ENCODE measurements at regions not wholly inside any gene's neighbourhood (a gene's known extent, or its start where the extent isn't known, plus 50 kb on each side); places are given as distances from the start of the nearest gene placed in this dataset.

GRCh38 chr2:23249348-23249747 lies 135.6 kb upstream of the KLHL29 start:
- Histone ChIP-seq H3K4me1 (ENCODE audit: control insufficient read depth, insufficient read depth, low read length) (no peaks in the 10 kb centered on the region), H3K27me3 (ENCODE audit: control insufficient read depth, insufficient read depth, low read length) (no peaks in the 10 kb centered on the region), H3K27ac (ENCODE audit: low read length) (no peak overlapping the region), H3K36me3 (ENCODE audit: control insufficient read depth, insufficient read depth, low read length) (no peaks in the 10 kb centered on the region), H3K9me3 (ENCODE audit: control insufficient read depth, insufficient read depth, low read length) (no peaks in the 10 kb centered on the region), H3K4me3 (ENCODE audit: low read length) (no peak overlapping the region)
- WGBS (ENCODE audit: insufficient coverage, insufficient read length): no CpG with 5 or more reads among the region's 5 CpGs
- no peak for DNase-seq (ENCODE audit: low read depth, low spot score)

- Histone ChIP-seq H3K27me3 (ENCODE audit: control insufficient read depth, insufficient read depth, low read length) (no peaks in the 10 kb centered on the region), H3K36me3 (ENCODE audit: control insufficient read depth, insufficient read depth, low read length) (no peaks in the 10 kb centered on the region), H3K4me3 (ENCODE audit: low read length) (no peak overlapping the region), H3K4me1 (ENCODE audit: control insufficient read depth, insufficient read depth, low read length) (no peaks in the 10 kb centered on the region), H3K27ac (ENCODE audit: low read length) (no peak overlapping the region), H3K9me3 (ENCODE audit: control insufficient read depth, insufficient read depth, low read length) (no peaks in the 10 kb centered on the region)
- no CpG with 5 or more reads among the region's 2 CpGs for WGBS (ENCODE audit: insufficient coverage, insufficient read length)
- DNase-seq (ENCODE audit: low read depth, low spot score): no peak
Measured at GRCh38 chr2:23250371-23250770, 134.6 kb upstream of the KLHL29 start.

- Histone ChIP-seq H3K36me3 (ENCODE audit: control insufficient read depth, insufficient read depth, low read length) (no peaks in the 10 kb centered on the region), H3K4me1 (ENCODE audit: control insufficient read depth, insufficient read depth, low read length) (no peaks in the 10 kb centered on the region), H3K4me3 (ENCODE audit: low read length) (no peak overlapping the region), H3K27me3 (ENCODE audit: control insufficient read depth, insufficient read depth, low read length) (no peaks in the 10 kb centered on the region), H3K9me3 (ENCODE audit: control insufficient read depth, insufficient read depth, low read length) (no peaks in the 10 kb centered on the region), H3K27ac (ENCODE audit: low read length) (no peak overlapping the region)
- no peak for DNase-seq (ENCODE audit: low read depth, low spot score)
- no CpG with 5 or more reads among the region's 2 CpGs for WGBS (ENCODE audit: insufficient coverage, insufficient read length)
Measured at GRCh38 chr2:23256643-23257042, 128.3 kb upstream of the KLHL29 start.

- no peak overlapping the region for H3K4me3 ChIP-seq (ENCODE audit: low read length)
- WGBS (ENCODE audit: insufficient coverage, insufficient read length): no CpG with 5 or more reads among the region's 3 CpGs
Measured at GRCh38 chr2:23260621-23261020, 124.4 kb upstream of the KLHL29 start.

GRCh38 chr2:23268467-23269263 lies 116.3 kb upstream of the KLHL29 start:
- Histone ChIP-seq H3K4me3 (ENCODE audit: low read length) (no peak overlapping the region), H3K36me3 (ENCODE audit: control insufficient read depth, insufficient read depth, low read length) (no peaks in the 10 kb centered on the region), H3K27me3 (ENCODE audit: control insufficient read depth, insufficient read depth, low read length) (no peaks in the 10 kb centered on the region), H3K27ac (ENCODE audit: low read length) (no peak overlapping the region), H3K4me1 (ENCODE audit: control insufficient read depth, insufficient read depth, low read length) (no peaks in the 10 kb centered on the region), H3K9me3 (ENCODE audit: control insufficient read depth, insufficient read depth, low read length) (no peaks in the 10 kb centered on the region)
- no peak for DNase-seq (ENCODE audit: low read depth, low spot score)
- WGBS (ENCODE audit: insufficient coverage, insufficient read length): no CpG with 5 or more reads among the region's 3 CpGs

More at GRCh38 chr2:23260621-23261020, 124.4 kb upstream of the KLHL29 start:
- Histone ChIP-seq H3K4me1 (ENCODE audit: control insufficient read depth, insufficient read depth, low read length) (no peaks in the 10 kb centered on the region), H3K27me3 (ENCODE audit: control insufficient read depth, insufficient read depth, low read length) (no peaks in the 10 kb centered on the region), H3K36me3 (ENCODE audit: control insufficient read depth, insufficient read depth, low read length) (no peaks in the 10 kb centered on the region), H3K27ac (ENCODE audit: low read length) (no peak overlapping the region), H3K9me3 (ENCODE audit: control insufficient read depth, insufficient read depth, low read length) (no peaks in the 10 kb centered on the region)
- DNase-seq (ENCODE audit: low read depth, low spot score): no peak

GRCh38 chr2:23269747-23270146 lies 115.2 kb upstream of the KLHL29 start:
- Histone ChIP-seq H3K4me3 (ENCODE audit: low read length) (no peak overlapping the region), H3K36me3 (ENCODE audit: control insufficient read depth, insufficient read depth, low read length) (no peaks in the 10 kb centered on the region), H3K9me3 (ENCODE audit: control insufficient read depth, insufficient read depth, low read length) (no peaks in the 10 kb centered on the region), H3K27me3 (ENCODE audit: control insufficient read depth, insufficient read depth, low read length) (no peaks in the 10 kb centered on the region), H3K4me1 (ENCODE audit: control insufficient read depth, insufficient read depth, low read length) (no peaks in the 10 kb centered on the region), H3K27ac (ENCODE audit: low read length) (no peak overlapping the region)
- DNase-seq (ENCODE audit: low read depth, low spot score): no peak
- WGBS (ENCODE audit: insufficient coverage, insufficient read length): no CpG with 5 or more reads among the region's 3 CpGs

GRCh38 chr2:23270810-23271209 lies 114.2 kb upstream of the KLHL29 start:
- H3K27me3 ChIP-seq (ENCODE audit: control insufficient read depth, insufficient read depth, low read length): no peaks in the 10 kb centered on the region
- DNase-seq (ENCODE audit: low read depth, low spot score): no peak
- H3K4me3 ChIP-seq (ENCODE audit: low read length): no peak overlapping the region
- H3K27ac ChIP-seq (ENCODE audit: low read length): no peak overlapping the region
- H3K36me3 ChIP-seq (ENCODE audit: control insufficient read depth, insufficient read depth, low read length): no peaks in the 10 kb centered on the region
- H3K4me1 ChIP-seq (ENCODE audit: control insufficient read depth, insufficient read depth, low read length): no peaks in the 10 kb centered on the region
- WGBS (ENCODE audit: insufficient coverage, insufficient read length): no CpG with 5 or more reads among the region's 1 CpG
- no peaks in the 10 kb centered on the region for H3K9me3 ChIP-seq (ENCODE audit: control insufficient read depth, insufficient read depth, low read length)

GRCh38 chr2:23271230-23271629 lies 113.7 kb upstream of the KLHL29 start:
- DNase-seq (ENCODE audit: low read depth, low spot score): no peak
- no CpG with 5 or more reads among the region's 4 CpGs for WGBS (ENCODE audit: insufficient coverage, insufficient read length)

GRCh38 chr2:23273786-23274185 lies 111.2 kb upstream of the KLHL29 start:
- DNase-seq (ENCODE audit: low read depth, low spot score): no peak
- H3K4me3 ChIP-seq (ENCODE audit: low read length): no peak overlapping the region
- no CpG with 5 or more reads among the region's 3 CpGs for WGBS (ENCODE audit: insufficient coverage, insufficient read length)
- H3K9me3 ChIP-seq (ENCODE audit: control insufficient read depth, insufficient read depth, low read length): no peaks in the 10 kb centered on the region
- H3K27ac ChIP-seq (ENCODE audit: low read length): no peak overlapping the region
- no peaks in the 10 kb centered on the region for H3K4me1 ChIP-seq (ENCODE audit: control insufficient read depth, insufficient read depth, low read length)
- no peaks in the 10 kb centered on the region for H3K27me3 ChIP-seq (ENCODE audit: control insufficient read depth, insufficient read depth, low read length)
- H3K36me3 ChIP-seq (ENCODE audit: control insufficient read depth, insufficient read depth, low read length): no peaks in the 10 kb centered on the region

More at GRCh38 chr2:23271230-23271629, 113.7 kb upstream of the KLHL29 start:
- Histone ChIP-seq H3K4me1 (ENCODE audit: control insufficient read depth, insufficient read depth, low read length) (no peaks in the 10 kb centered on the region), H3K27ac (ENCODE audit: low read length) (no peak overlapping the region), H3K36me3 (ENCODE audit: control insufficient read depth, insufficient read depth, low read length) (no peaks in the 10 kb centered on the region), H3K9me3 (ENCODE audit: control insufficient read depth, insufficient read depth, low read length) (no peaks in the 10 kb centered on the region), H3K4me3 (ENCODE audit: low read length) (no peak overlapping the region), H3K27me3 (ENCODE audit: control insufficient read depth, insufficient read depth, low read length) (no peaks in the 10 kb centered on the region)

GRCh38 chr2:23280401-23280800 lies 104.6 kb upstream of the KLHL29 start:
- no peak for DNase-seq (ENCODE audit: low read depth, low spot score)
- Histone ChIP-seq H3K27me3 (ENCODE audit: control insufficient read depth, insufficient read depth, low read length) (no peaks in the 10 kb centered on the region), H3K36me3 (ENCODE audit: control insufficient read depth, insufficient read depth, low read length) (no peaks in the 10 kb centered on the region), H3K4me1 (ENCODE audit: control insufficient read depth, insufficient read depth, low read length) (no peaks in the 10 kb centered on the region), H3K9me3 (ENCODE audit: control insufficient read depth, insufficient read depth, low read length) (no peaks in the 10 kb centered on the region), H3K27ac (ENCODE audit: low read length) (no peak overlapping the region), H3K4me3 (ENCODE audit: low read length) (no peak overlapping the region)
- WGBS (ENCODE audit: insufficient coverage, insufficient read length): no CpG with 5 or more reads among the region's 2 CpGs

GRCh38 chr2:23283653-23284052 lies 101.3 kb upstream of the KLHL29 start:
- WGBS (ENCODE audit: insufficient coverage, insufficient read length): no CpG with 5 or more reads among the region's 3 CpGs

More at GRCh38 chr2:23283653-23284052, 101.3 kb upstream of the KLHL29 start:
- H3K27ac ChIP-seq (ENCODE audit: low read length): no peak overlapping the region
- H3K27me3 ChIP-seq (ENCODE audit: control insufficient read depth, insufficient read depth, low read length): no peaks in the 10 kb centered on the region
- no peaks in the 10 kb centered on the region for H3K9me3 ChIP-seq (ENCODE audit: control insufficient read depth, insufficient read depth, low read length)
- no peaks in the 10 kb centered on the region for H3K4me1 ChIP-seq (ENCODE audit: control insufficient read depth, insufficient read depth, low read length)
- no peak overlapping the region for H3K4me3 ChIP-seq (ENCODE audit: low read length)
- DNase-seq (ENCODE audit: low read depth, low spot score): no peak
- no peaks in the 10 kb centered on the region for H3K36me3 ChIP-seq (ENCODE audit: control insufficient read depth, insufficient read depth, low read length)

Data from iPS DF 6.9 (cell line).